Osteocyte (in vitro differentiated cells): ENCODE measurements at regions not wholly inside any gene's neighbourhood (a gene's known extent, or its start where the extent isn't known, plus 50 kb on each side); places are given as distances from the start of the nearest gene placed in this dataset.

Experiments
- DNase-seq: peaks from one replicate; pipeline ENCODE4 v3.0.0; 2021; ENCODE audit warnings: mixed read lengths; ENCODE audit not compliant: unreplicated experiment; ENCODE audit errors: extremely low spot score
- H3K27ac Mint-ChIP-seq: one replicate; pipeline ENCODE4 v1.8.0; 2021; ENCODE audit warnings: mild to moderate bottlenecking, mixed read lengths; ENCODE audit not compliant: unreplicated experiment
- H3K27me3 Mint-ChIP-seq: one replicate; pipeline ENCODE4 v1.8.0; 2021; ENCODE audit warnings: mixed read lengths; ENCODE audit not compliant: unreplicated experiment
- H3K36me3 Mint-ChIP-seq: one replicate; pipeline ENCODE4 v1.8.0; 2021; ENCODE audit warnings: mixed read lengths; ENCODE audit not compliant: unreplicated experiment
- H3K4me1 Mint-ChIP-seq: one replicate; pipeline ENCODE4 v1.8.0; 2021; ENCODE audit warnings: mixed read lengths; ENCODE audit not compliant: unreplicated experiment
- H3K4me3 Mint-ChIP-seq: one replicate; pipeline ENCODE4 v1.8.0; 2021; ENCODE audit warnings: mild to moderate bottlenecking, moderate library complexity, mixed read lengths; ENCODE audit not compliant: unreplicated experiment
- H3K9me3 Mint-ChIP-seq: one replicate; pipeline ENCODE4 v1.8.0; 2021; ENCODE audit warnings: mixed read lengths; ENCODE audit not compliant: unreplicated experiment
- CTCF ChIP-seq: fragments of 200-600 bp; sonication (generic); IDR thresholded peaks from 2 replicates; pipeline ENCODE4 v1.5.0; 2021; ENCODE audit warnings: antibody characterized with exemption, mild to moderate bottlenecking, moderate library complexity

DNA sequence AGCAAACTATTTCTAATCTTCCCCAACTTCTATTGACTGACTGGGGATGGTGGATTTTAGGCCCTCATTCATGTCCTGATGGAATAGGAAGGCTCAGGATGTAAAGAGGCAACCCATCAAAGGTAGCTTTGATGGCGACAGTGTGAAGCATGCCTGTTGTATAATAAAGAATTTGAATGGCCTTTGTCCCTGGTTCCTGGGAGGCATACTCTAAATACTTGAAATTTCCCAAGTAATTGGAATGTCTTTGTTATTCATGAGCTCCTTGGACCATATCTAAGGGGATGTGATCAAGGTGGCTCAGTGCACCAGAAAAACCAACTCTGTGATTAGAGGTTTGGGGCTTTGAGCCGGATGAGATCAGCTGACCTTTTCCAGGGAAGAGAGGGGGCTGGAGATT, 264.5 kb upstream of the NEBL start:
- H3K27ac Mint-ChIP-seq, result no peak overlapping the region
- H3K9me3 Mint-ChIP-seq, result peaks cover 4% of the 10 kb centered on the region
- TF ChIP-seq CTCF, result no peak
- no peak for DNase-seq
- no peaks in the 10 kb centered on the region for H3K4me1 Mint-ChIP-seq
- H3K27me3 Mint-ChIP-seq, result peaks cover 49% of the 10 kb centered on the region
- no peaks in the 10 kb centered on the region for H3K36me3 Mint-ChIP-seq
- H3K4me3 Mint-ChIP-seq, result no peak overlapping the region

GRCh38 chr10:21161090-21161625, 264.0 kb upstream of the NEBL start:
- no peaks in the 10 kb centered on the region for H3K36me3 Mint-ChIP-seq
- H3K27me3 Mint-ChIP-seq, result peaks cover 47% of the 10 kb centered on the region
- TF ChIP-seq CTCF, result no peak
- no peak overlapping the region for H3K4me3 Mint-ChIP-seq
- no peak overlapping the region for H3K27ac Mint-ChIP-seq
- DNase-seq, result no peak
- no peaks in the 10 kb centered on the region for H3K9me3 Mint-ChIP-seq
- no peaks in the 10 kb centered on the region for H3K4me1 Mint-ChIP-seq

DNA sequence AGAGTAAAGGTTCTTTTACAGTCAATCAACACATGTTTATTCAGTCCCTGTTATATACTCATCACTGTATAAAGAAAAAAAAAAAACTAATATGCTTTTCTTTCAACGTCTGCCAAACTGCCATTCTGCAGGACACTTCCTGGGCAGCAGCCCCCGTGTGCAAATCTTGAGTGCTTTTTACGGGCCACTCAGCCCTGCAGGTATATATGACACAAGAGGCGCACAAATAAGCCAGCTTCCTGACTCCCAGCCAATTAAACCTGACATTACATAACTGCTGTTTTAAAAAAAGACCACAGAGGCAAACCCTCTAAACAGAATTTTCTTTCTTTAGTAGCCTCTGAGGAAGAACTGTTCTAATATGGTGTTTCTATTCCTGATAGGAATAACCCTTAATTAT, 263.0 kb upstream of the NEBL start:
- Mint-ChIP-seq H3K27me3 (peaks cover 56% of the 10 kb centered on the region), H3K36me3 (no peaks in the 10 kb centered on the region), H3K27ac (no peak overlapping the region), H3K4me3 (no peak overlapping the region), H3K9me3 (no peaks in the 10 kb centered on the region), H3K4me1 (no peaks in the 10 kb centered on the region)
- no peak for DNase-seq
- TF ChIP-seq CTCF, result no peak

- Mint-ChIP-seq H3K4me1 (no peaks in the 10 kb centered on the region), H3K27me3 (peaks cover 56% of the 10 kb centered on the region), H3K36me3 (no peaks in the 10 kb centered on the region), H3K9me3 (no peaks in the 10 kb centered on the region), H3K4me3 (no peak overlapping the region), H3K27ac (no peak overlapping the region)
- no peak for DNase-seq
- no peak for TF ChIP-seq CTCF
Observed at GRCh38 chr10:21159669-21160068, 262.6 kb upstream of the NEBL start.

GRCh38 chr10:21158301-21158700, 261.2 kb upstream of the NEBL start:
- Mint-ChIP-seq H3K9me3 (no peaks in the 10 kb centered on the region), H3K27me3 (peaks cover 53% of the 10 kb centered on the region), H3K36me3 (no peaks in the 10 kb centered on the region), H3K4me1 (no peaks in the 10 kb centered on the region), H3K4me3 (no peak overlapping the region), H3K27ac (no peak overlapping the region)
- DNase-seq, result no peak
- no peak for TF ChIP-seq CTCF
